CD14-positive monocyte (primary cell): ENCODE measurements at regions not wholly inside any gene's neighbourhood (a gene's known extent, or its start where the extent isn't known, plus 50 kb on each side); places are given as distances from the start of the nearest gene placed in this dataset.

Experiments
- DNase-seq, 3 donors: peaks; one replicate each; pipeline ENCODE4 v3.0.0-alpha.2; 2011 to 2022
- H2AFZ ChIP-seq: 2 replicates; pipeline ENCODE4 v1.6.0; 2012; ENCODE audit warnings: mild to moderate bottlenecking, low read depth, low read length, inconsistent platforms; ENCODE audit not compliant: insufficient read depth, poor library complexity, severe bottlenecking
- H3K27ac ChIP-seq, 2 donors: 1 replicate in 1 of 2; 2 replicates in 1 of 2; pipeline ENCODE4 v1.5.1; 2012 to 2013; ENCODE audit warnings: low read length in 2 of 2, control low read depth in 1 of 2, inconsistent platforms in 1 of 2, low read depth in 1 of 2, mild to moderate bottlenecking in 1 of 2
- H3K27me3 ChIP-seq, 2 donors: one replicate each; pipeline versions ENCODE4 v1.6.0 to v1.6.1; 2011 to 2013; ENCODE audit warnings: low read length in 2 of 2; ENCODE audit not compliant: control insufficient read depth in 2 of 2, insufficient read depth in 2 of 2
- H3K36me3 ChIP-seq, 2 donors: replicated peaks in 1 of 2; 1 replicate in 1 of 2; 2 replicates in 1 of 2; pipeline versions ENCODE4 v1.5.1 to v1.6.1; 2012 to 2013; ENCODE audit warnings: low read length in 2 of 2, control low read depth in 1 of 2, inconsistent platforms in 1 of 2, mild to moderate bottlenecking in 1 of 2; ENCODE audit not compliant: insufficient read depth in 2 of 2, control insufficient read depth in 1 of 2
- H3K4me1 ChIP-seq, 2 donors: 1 replicate in 1 of 2; 2 replicates in 1 of 2; pipeline versions ENCODE4 v1.5.1 to v1.6.1; 2012 to 2013; ENCODE audit warnings: low read length in 2 of 2, control low read depth in 1 of 2, inconsistent platforms in 1 of 2, mild to moderate bottlenecking in 1 of 2, moderate library complexity in 1 of 2; ENCODE audit not compliant: insufficient read depth in 2 of 2, control insufficient read depth in 1 of 2
- H3K4me2 ChIP-seq: replicated peaks from 2 replicates; pipeline ENCODE3; 2012; ENCODE audit warnings: low read length, moderate library complexity, mild to moderate bottlenecking; ENCODE audit not compliant: poor library complexity, severe bottlenecking; ENCODE audit errors: extremely low read depth
- H3K4me3 ChIP-seq, 3 experiments: fragments of 200-600 bp in 1 of 3; sonication (generic) in 1 of 3; replicated peaks in 1 of 3; 1 replicate in 2 of 3; 2 replicates in 1 of 3; pipeline ENCODE4 v1.5.1; 2011 to 2013; ENCODE audit warnings: low read length in 3 of 3, mild to moderate bottlenecking in 3 of 3, control low read depth in 2 of 3, low read depth in 2 of 3, inconsistent platforms in 1 of 3, moderate library complexity in 1 of 3
- H3K79me2 ChIP-seq: 2 replicates; pipeline ENCODE4 v1.6.0; 2012; ENCODE audit warnings: mild to moderate bottlenecking, control low read depth, inconsistent platforms, low read length, moderate library complexity; ENCODE audit not compliant: insufficient read depth
- H3K9ac ChIP-seq: 2 replicates; pipeline ENCODE4 v1.6.0; 2017; ENCODE audit warnings: low read length, mild to moderate bottlenecking; ENCODE audit not compliant: insufficient read depth, poor library complexity, severe bottlenecking
- H3K9me3 ChIP-seq, 2 donors: replicated peaks in 1 of 2; 1 replicate in 1 of 2; 2 replicates in 1 of 2; pipeline versions ENCODE4 v1.5.1 to v1.6.1; 2012 to 2013; ENCODE audit warnings: low read length in 2 of 2, control low read depth in 1 of 2; ENCODE audit not compliant: control insufficient read depth in 1 of 2, insufficient read depth in 1 of 2
- H4K20me1 ChIP-seq: 2 replicates; pipeline ENCODE4 v1.6.0; 2012; ENCODE audit warnings: mild to moderate bottlenecking, low read length, control low read depth, moderate library complexity; ENCODE audit not compliant: insufficient read depth
- H3K27ac Mint-ChIP-seq, 7 donors: one replicate each; pipeline ENCODE4 v1.8.0; 2020; ENCODE audit warnings: mild to moderate bottlenecking in 7 of 7, mixed read lengths in 7 of 7, moderate library complexity in 6 of 7, inconsistent platforms in 2 of 7
- H3K27me3 Mint-ChIP-seq, 3 donors: one replicate each; pipeline ENCODE4 v1.8.0; 2021 to 2022; ENCODE audit warnings: low read depth in 3 of 3, mild to moderate bottlenecking in 3 of 3, mixed read lengths in 3 of 3, moderate library complexity in 3 of 3, inconsistent platforms in 1 of 3
- H3K36me3 Mint-ChIP-seq, 2 donors: one replicate each; pipeline ENCODE4 v1.8.0; 2020; ENCODE audit warnings: mixed read lengths in 2 of 2, inconsistent platforms in 1 of 2, mild to moderate bottlenecking in 1 of 2
- H3K4me1 Mint-ChIP-seq: one replicate; pipeline ENCODE4 v1.8.0; 2020; ENCODE audit warnings: mild to moderate bottlenecking, mixed read lengths
- H3K4me3 Mint-ChIP-seq, 2 donors: one replicate each; pipeline ENCODE4 v1.8.0; 2020; ENCODE audit warnings: mild to moderate bottlenecking in 2 of 2, mixed read lengths in 2 of 2, moderate library complexity in 1 of 2
- H3K9me3 Mint-ChIP-seq, 7 donors: one replicate each; pipeline ENCODE4 v1.8.0; 2020 to 2022; ENCODE audit warnings: mixed read lengths in 7 of 7, mild to moderate bottlenecking in 6 of 7, moderate library complexity in 6 of 7, inconsistent platforms in 2 of 7
- WGBS: methylation state at CpG from one replicate; pipeline ENCODE4 v1.1.5; 2013; ENCODE audit warnings: missing lambda C conversion rate; ENCODE audit not compliant: insufficient coverage; 5-methylcytosine and 5-hydroxymethylcytosine counted together
- intact Hi-C, 2 donors: fragments of 100-400 bp; cut with micrococcal nuclease; formaldehyde crosslinking; loops; one replicate each; pipeline versions ENCODE4 v1.15.0 to v1.15.1; 2023
- TF ChIP-seq, protein P1 (sequence below): fragments of 200-600 bp; IDR thresholded peaks from one replicate; pipeline ENCODE4 v1.8.0; 2022; ENCODE audit warnings: antibody characterized with exemption, mild to moderate bottlenecking

DNA sequence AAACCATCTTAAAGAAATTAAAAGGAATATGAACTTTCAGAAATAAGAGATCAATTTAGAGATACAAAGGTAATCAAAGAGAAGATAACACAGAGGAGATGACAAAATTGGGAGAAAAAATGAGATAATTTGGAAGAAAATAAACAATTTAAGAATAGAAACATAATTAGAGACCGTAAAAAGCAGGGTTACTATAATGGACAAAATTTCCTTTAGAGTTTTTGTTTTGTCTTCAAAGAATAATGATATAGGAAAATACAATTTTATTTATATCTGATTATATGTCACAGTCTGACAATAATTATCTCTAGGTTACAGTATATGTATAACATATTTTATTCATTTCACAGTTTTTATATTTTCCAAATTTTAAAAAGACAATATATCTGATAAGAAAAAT is 716.4 kb upstream of the ZNF804A start:
- peaks cover 5 to 17% (median 10%) of the 10 kb centered on the region in 7 donors for H3K9me3 Mint-ChIP-seq
- no peak overlapping the region for H3K27ac ChIP-seq
- H3K4me2 ChIP-seq = no peak overlapping the region
- no CpG with 5 or more reads among the region's 1 CpG for WGBS
- H3K27me3 Mint-ChIP-seq = no peaks in the 10 kb centered on the region
- intact Hi-C loops = no loop called here
- no peaks in the 10 kb centered on the region for H3K4me1 Mint-ChIP-seq
- no peak overlapping the region for H2AFZ ChIP-seq
- H3K27ac Mint-ChIP-seq = no peak overlapping the region
- DNase-seq = no peak
- H3K9ac ChIP-seq = no peak overlapping the region
- H3K79me2 ChIP-seq = no peaks in the 10 kb centered on the region
- no peaks in the 10 kb centered on the region for H3K36me3 ChIP-seq
- no peaks in the 10 kb centered on the region for H3K4me1 ChIP-seq
- TF ChIP-seq, protein P1, sequence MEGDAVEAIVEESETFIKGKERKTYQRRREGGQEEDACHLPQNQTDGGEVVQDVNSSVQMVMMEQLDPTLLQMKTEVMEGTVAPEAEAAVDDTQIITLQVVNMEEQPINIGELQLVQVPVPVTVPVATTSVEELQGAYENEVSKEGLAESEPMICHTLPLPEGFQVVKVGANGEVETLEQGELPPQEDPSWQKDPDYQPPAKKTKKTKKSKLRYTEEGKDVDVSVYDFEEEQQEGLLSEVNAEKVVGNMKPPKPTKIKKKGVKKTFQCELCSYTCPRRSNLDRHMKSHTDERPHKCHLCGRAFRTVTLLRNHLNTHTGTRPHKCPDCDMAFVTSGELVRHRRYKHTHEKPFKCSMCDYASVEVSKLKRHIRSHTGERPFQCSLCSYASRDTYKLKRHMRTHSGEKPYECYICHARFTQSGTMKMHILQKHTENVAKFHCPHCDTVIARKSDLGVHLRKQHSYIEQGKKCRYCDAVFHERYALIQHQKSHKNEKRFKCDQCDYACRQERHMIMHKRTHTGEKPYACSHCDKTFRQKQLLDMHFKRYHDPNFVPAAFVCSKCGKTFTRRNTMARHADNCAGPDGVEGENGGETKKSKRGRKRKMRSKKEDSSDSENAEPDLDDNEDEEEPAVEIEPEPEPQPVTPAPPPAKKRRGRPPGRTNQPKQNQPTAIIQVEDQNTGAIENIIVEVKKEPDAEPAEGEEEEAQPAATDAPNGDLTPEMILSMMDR = no peak
- H3K9me3 ChIP-seq = peaks cover 13 to 14% of the 10 kb centered on the region in 2 donors
- H3K4me3 Mint-ChIP-seq = no peak overlapping the region
- H3K4me3 ChIP-seq = no peak overlapping the region
- H3K27me3 ChIP-seq = no peaks in the 10 kb centered on the region
- no peaks in the 10 kb centered on the region for H4K20me1 ChIP-seq
- no peaks in the 10 kb centered on the region for H3K36me3 Mint-ChIP-seq

DNA sequence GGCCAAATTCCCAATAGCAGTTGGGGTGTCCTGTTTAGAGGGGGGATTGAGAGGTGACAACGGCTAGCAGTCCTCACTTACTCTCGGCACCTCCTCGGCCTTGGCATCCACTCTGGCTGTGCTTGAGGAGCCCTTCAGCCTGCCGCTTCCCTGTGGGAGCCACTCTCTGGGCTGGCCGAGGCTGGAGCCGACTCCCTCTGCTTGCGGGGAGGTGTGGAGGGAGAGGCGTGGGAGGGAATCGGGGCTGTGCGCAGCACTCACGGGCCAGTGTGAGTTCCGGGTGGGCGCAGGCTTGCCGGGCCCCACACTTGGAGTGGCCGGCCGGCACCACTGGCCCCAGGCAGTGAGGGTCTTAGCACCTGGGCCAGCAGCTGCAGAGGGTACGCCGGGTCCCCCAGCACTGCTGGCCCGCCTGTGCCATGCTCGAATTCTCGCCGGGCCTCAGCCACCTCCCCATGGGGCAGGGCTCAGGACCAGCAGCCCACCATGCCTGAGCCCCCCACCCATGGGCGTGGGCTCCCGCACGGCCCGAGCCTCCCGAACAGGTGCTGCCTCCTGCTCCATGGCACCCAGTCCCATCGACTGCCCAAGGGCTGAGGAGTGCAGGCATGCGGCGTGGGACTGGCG is 705.9 kb upstream of the ZNF804A start:
- no peak overlapping the region for H2AFZ ChIP-seq
- peaks cover 7 to 28% (median 19%) of the 10 kb centered on the region in 7 donors for H3K9me3 Mint-ChIP-seq
- no peaks in the 10 kb centered on the region for H3K4me1 ChIP-seq
- H3K36me3 ChIP-seq = no peaks in the 10 kb centered on the region
- H3K27me3 Mint-ChIP-seq = peaks cover 0 to 2% (median 0%) of the 10 kb centered on the region in 3 donors
- intact Hi-C loops = no loop called here
- H3K4me2 ChIP-seq = no peak overlapping the region
- 93% methylated on average over 27 of the region's 31 CpGs for WGBS
- TF ChIP-seq, protein P1 = no peak
- H3K36me3 Mint-ChIP-seq = no peaks in the 10 kb centered on the region
- no peak overlapping the region for H3K4me3 Mint-ChIP-seq
- no peaks in the 10 kb centered on the region for H3K79me2 ChIP-seq
- no peaks in the 10 kb centered on the region for H4K20me1 ChIP-seq
- peaks cover 24 to 28% of the 10 kb centered on the region in 2 donors for H3K9me3 ChIP-seq
- H3K27ac Mint-ChIP-seq = no peak overlapping the region
- H3K9ac ChIP-seq = no peak overlapping the region
- DNase-seq = no peak
- H3K27me3 ChIP-seq = no peaks in the 10 kb centered on the region
- H3K27ac ChIP-seq = no peak overlapping the region
- no peak overlapping the region for H3K4me3 ChIP-seq
- no peaks in the 10 kb centered on the region for H3K4me1 Mint-ChIP-seq
